HCT116 (cell line): ENCODE measurements at regions not wholly inside any gene's neighbourhood (a gene's known extent, or its start where the extent isn't known, plus 50 kb on each side); places are given as distances from the start of the nearest gene placed in this dataset.

ENCODE experiments used
- ATAC-seq: fragments of 200-7000 bp; cut with Tn5 transposase; 2 replicates; pipeline ENCODE4 v1.9.1; 2020; ENCODE audit warnings: mild to moderate bottlenecking, moderate library complexity
- BruUV-seq: library from RNA; stranded (reverse); fragments of 400-500 nt; replicated peaks from 2 replicates; lab custom pipeline; 2021; lab: Mats Ljungman, UMichigan
- CTCF ChIA-PET: fragments of 300-600 bp; sonication (Branson Sonifier 250); formaldehyde crosslinking; loops from one replicate; lab custom pipeline; 2021; ENCODE audit warnings: antibody characterized with exemption; lab: Charles Lee
- POLR2A ChIA-PET: fragments of 300-600, 350-600 bp; sonication (Branson Sonifier 250); formaldehyde crosslinking; loops from one replicate; lab custom pipeline; 2021; ENCODE audit warnings: antibody characterized with exemption; lab: Charles Lee
- RAD21 ChIA-PET, 2 experiments: fragments of 300-600 bp; sonication (Branson Sonifier 250); formaldehyde crosslinking; loops; one replicate each; lab custom pipeline; 2023; ENCODE audit warnings: low total read pairs in 2 of 2; ENCODE audit not compliant: uncharacterized antibody in 2 of 2, unreplicated experiment in 2 of 2, low non-redundant PET in 1 of 2; lab: Charles Lee
- DNase-seq: peaks from one replicate; pipeline ENCODE4 v3.0.0-alpha.2; 2010; ENCODE audit warnings: low read depth, low spot score
- H2AFZ ChIP-seq: fragments of 200-600 bp; shearing (Covaris generic), sonication (generic); 2 replicates; pipeline ENCODE4 v1.6.1; 2017; ENCODE audit warnings: low read depth, mixed run types, mixed read lengths, antibody characterized with exemption, low read length; ENCODE audit not compliant: poor library complexity, severe bottlenecking
- H3K27ac ChIP-seq: 2 replicates; pipeline ENCODE4 v1.5.1; 2012; ENCODE audit warnings: low read depth, low read length
- H3K27me3 ChIP-seq: fragments of 200-600 bp; sonication (generic); 2 replicates; pipeline ENCODE4 v1.6.1; 2016; ENCODE audit warnings: mixed run types, low read length, mixed read lengths; ENCODE audit not compliant: insufficient read depth
- H3K36me3 ChIP-seq, 2 experiments: fragments of 200-500 bp in 1 of 2; fragments of 200-600 bp in 1 of 2; sonication (Bioruptor generic) in 1 of 2; sonication (generic) in 1 of 2; 2 replicates each; pipeline versions ENCODE4 v1.5.1 to v1.6.1; 2014 to 2016; ENCODE audit warnings: low read length in 2 of 2, inconsistent platforms in 1 of 2, mixed read lengths in 1 of 2, mixed run types in 1 of 2; ENCODE audit not compliant: insufficient read depth in 2 of 2, control insufficient read depth in 1 of 2
- H3K4me1 ChIP-seq, 2 experiments: fragments of 200-600 bp in 1 of 2; sonication (generic) in 1 of 2; 2 replicates each; pipeline versions ENCODE4 v1.5.1 to v1.6.1; 2012 to 2017; ENCODE audit warnings: low read length in 2 of 2, inconsistent platforms in 1 of 2, mild to moderate bottlenecking in 1 of 2, mixed read lengths in 1 of 2, mixed run types in 1 of 2, moderate library complexity in 1 of 2; ENCODE audit not compliant: insufficient read depth in 2 of 2, control insufficient read depth in 1 of 2
- H3K4me2 ChIP-seq: fragments of 200-600 bp; sonication (generic); 2 replicates; pipeline ENCODE4 v1.6.1; 2017; ENCODE audit warnings: mixed run types, low read length, mixed read lengths
- H3K4me3 ChIP-seq, 2 experiments: fragments of 200-600 bp in 1 of 2; sonication (generic) in 1 of 2; replicated peaks in 1 of 2; 2 replicates each; pipeline ENCODE4 v1.5.1; 2011 to 2016; ENCODE audit warnings: low read length in 2 of 2, control low read depth in 1 of 2, low read depth in 1 of 2, mild to moderate bottlenecking in 1 of 2, mixed read lengths in 1 of 2, mixed run types in 1 of 2
- H3K79me2 ChIP-seq: fragments of 200-600 bp; sonication (generic); 2 replicates; pipeline ENCODE4 v1.6.1; 2017; ENCODE audit warnings: mild to moderate bottlenecking, mixed run types, low read length, moderate library complexity, mixed read lengths; ENCODE audit not compliant: insufficient read depth
- H3K9ac ChIP-seq: fragments of 200-600 bp; sonication (generic); 2 replicates; pipeline ENCODE4 v1.6.1; 2016; ENCODE audit warnings: low read length, mixed read lengths
- H3K9me2 ChIP-seq: fragments of 200-600 bp; sonication (generic), shearing (Covaris generic); 2 replicates; pipeline ENCODE4 v1.6.1; 2017; ENCODE audit warnings: mixed run types, mild to moderate bottlenecking, moderate library complexity; ENCODE audit not compliant: insufficient read depth
- H3K9me3 ChIP-seq, 2 experiments: fragments of 200-500 bp in 1 of 2; fragments of 200-600 bp in 1 of 2; sonication (Bioruptor generic) in 1 of 2; sonication (generic) in 1 of 2; 2 replicates each; pipeline ENCODE4 v1.6.1; 2014 to 2017; ENCODE audit warnings: low read length in 2 of 2, mixed read lengths in 2 of 2, inconsistent platforms in 1 of 2, low read depth in 1 of 2, mild to moderate bottlenecking in 1 of 2, mixed run types in 1 of 2, moderate library complexity in 1 of 2; ENCODE audit not compliant: control insufficient read depth in 1 of 2, insufficient read depth in 1 of 2
- H4K20me1 ChIP-seq: fragments of 200-600 bp; sonication (generic), shearing (Covaris generic); 2 replicates; pipeline ENCODE4 v1.6.1; 2017; ENCODE audit warnings: mixed run types, mild to moderate bottlenecking, moderate library complexity; ENCODE audit not compliant: insufficient read depth
- CBX3 ChIP-seq: IDR thresholded peaks from 2 replicates; pipeline ENCODE4 v1.6.1; 2012; ENCODE audit warnings: low read depth
- EGR1 ChIP-seq: IDR thresholded peaks from 2 replicates; pipeline ENCODE4 v1.6.1; 2012; ENCODE audit warnings: low read depth
- FOSL1 ChIP-seq: IDR thresholded peaks from 2 replicates; pipeline ENCODE4 v1.6.1; 2012; ENCODE audit warnings: low read depth
- JUND ChIP-seq: IDR thresholded peaks from 2 replicates; pipeline ENCODE4 v1.6.1; 2012
- POLR2A ChIP-seq: IDR thresholded peaks from 2 replicates; pipeline ENCODE4 v1.7.0; 2011; ENCODE audit warnings: borderline replicate concordance; ENCODE audit not compliant: insufficient read depth, insufficient read length; ENCODE audit errors: extremely low read depth
- REST ChIP-seq: IDR thresholded peaks from 2 replicates; pipeline ENCODE4 v1.6.1; 2012; ENCODE audit warnings: low read depth
- SIN3A ChIP-seq: IDR thresholded peaks from 2 replicates; pipeline ENCODE4 v1.6.1; 2012; ENCODE audit warnings: low read depth
- SP1 ChIP-seq: IDR thresholded peaks from 2 replicates; pipeline ENCODE4 v1.6.1; 2012; ENCODE audit warnings: low read depth
- TCF7L2 ChIP-seq: IDR thresholded peaks from 2 replicates; pipeline ENCODE4 v1.7.0; 2011; ENCODE audit warnings: borderline replicate concordance, inconsistent platforms; ENCODE audit not compliant: insufficient read depth, insufficient read length; ENCODE audit errors: extremely low read depth
- YY1 ChIP-seq: IDR thresholded peaks from 2 replicates; pipeline ENCODE4 v1.6.1; 2011; ENCODE audit warnings: low read length, low read depth, moderate library complexity, mild to moderate bottlenecking; ENCODE audit not compliant: insufficient replicate concordance; ENCODE audit errors: extremely low read depth
- ZNF274 ChIP-seq: fragments of 200-500 bp; sonication (Bioruptor generic); IDR thresholded peaks from 2 replicates; pipeline ENCODE4 v1.6.1; 2014; ENCODE audit warnings: mild to moderate bottlenecking, low read depth, low read length, inconsistent platforms
- intact Hi-C: fragments of 100-400 bp; cut with micrococcal nuclease; formaldehyde crosslinking; loops from 2 replicates; pipeline ENCODE4 v1.10.0; 2022
- TF ChIP-seq, protein P1 (sequence below): IDR thresholded peaks from 2 replicates; pipeline ENCODE4 v1.6.1; 2012
- TF ChIP-seq, protein P2 (sequence below): IDR thresholded peaks from 2 replicates; pipeline ENCODE4 v1.6.1; 2012

DNA sequence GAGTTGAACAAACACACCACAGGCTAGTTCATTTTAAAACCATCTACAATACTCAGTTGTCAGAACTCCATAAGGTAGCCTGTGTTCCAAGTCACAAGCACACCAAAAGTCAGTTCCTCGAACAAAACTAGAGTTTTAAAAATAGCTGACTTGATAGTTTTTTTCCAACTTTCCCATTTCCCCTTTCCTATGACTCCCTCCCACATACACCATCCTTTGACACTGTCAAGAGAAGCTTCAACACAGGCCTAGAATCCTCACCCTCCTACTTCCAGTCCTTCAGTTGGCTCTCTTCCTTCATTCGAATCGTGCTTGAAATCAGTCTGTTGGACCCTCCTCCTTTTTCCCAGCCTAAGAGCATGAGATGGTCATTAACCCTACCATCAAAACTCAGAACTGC is 105.7 kb upstream of the AKIP1 start:
- Histone ChIP-seq H3K4me3 (no peak overlapping the region), H3K27me3 (no peaks in the 10 kb centered on the region), H3K9me3 (no peaks in the 10 kb centered on the region), H3K36me3 (no peaks in the 10 kb centered on the region), H4K20me1 (no peaks in the 10 kb centered on the region), H3K4me2 (no peak overlapping the region), H3K9me2 (no peaks in the 10 kb centered on the region), H3K4me1 (no peaks in the 10 kb centered on the region), H3K9ac (no peak overlapping the region), H3K27ac (no peak overlapping the region), H2AFZ (no peak overlapping the region), H3K79me2 (no peaks in the 10 kb centered on the region)
- ChIA-PET RAD21 (no interaction called here), CTCF (interaction anchor here (0.6 kb wide), 1 partner anchor 9 kb away, joined by 3 read pairs; no protein-coding TSS in a partner anchor), POLR2A (no interaction called here)
- BruUV-seq: no TSS peak
- DNase-seq (no peak), ATAC-seq (no peak)
- intact Hi-C loops: no loop called here
- TF ChIP-seq CBX3 (no peak), FOSL1 (no peak), SIN3A (no peak), TCF7L2 (no peak), ZNF274 (no peak), REST (no peak), EGR1 (no peak), YY1 (no peak), JUND (no peak), SP1 (no peak), POLR2A (no peak)
- TF ChIP-seq, protein P1, sequence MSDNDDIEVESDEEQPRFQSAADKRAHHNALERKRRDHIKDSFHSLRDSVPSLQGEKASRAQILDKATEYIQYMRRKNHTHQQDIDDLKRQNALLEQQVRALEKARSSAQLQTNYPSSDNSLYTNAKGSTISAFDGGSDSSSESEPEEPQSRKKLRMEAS: no peak
- TF ChIP-seq, protein P2, sequence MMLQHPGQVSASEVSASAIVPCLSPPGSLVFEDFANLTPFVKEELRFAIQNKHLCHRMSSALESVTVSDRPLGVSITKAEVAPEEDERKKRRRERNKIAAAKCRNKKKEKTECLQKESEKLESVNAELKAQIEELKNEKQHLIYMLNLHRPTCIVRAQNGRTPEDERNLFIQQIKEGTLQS: no peak
